NOMO-1 treated with DMSO at 0.1 percent for 48 hours (cell line): ENCODE measurements at regions not wholly inside any gene's neighbourhood (a gene's known extent, or its start where the extent isn't known, plus 50 kb on each side); places are given as distances from the start of the nearest gene placed in this dataset.
"Not testable (repeated sequence)": the region's sequence is repeated elsewhere in the genome, so short reads cannot be mapped to it uniquely, and the experiment has no call there.

Experiments
- DNase-seq: peaks from one replicate; lab custom pipeline; 2025; ENCODE audit not compliant: unreplicated experiment; lab: John Stamatoyannopoulos, UW

- peak; percentile 97 for DNase-seq
Observed at GRCh38 chr2:234571620-234572407, 74.9 kb upstream of the ARL4C start.

GRCh38 chr2:234570476-234570875, 73.6 kb upstream of the ARL4C start:
- DNase-seq = no peak

- DNase-seq = peak; percentile 25
Observed at GRCh38 chr2:234569776-234570430, 73.0 kb upstream of the ARL4C start.

GRCh38 chr2:234566622-234567021, 69.7 kb upstream of the ARL4C start:
- DNase-seq = no peak

- DNase-seq = no peak
Observed at GRCh38 chr2:234565842-234566619, 69.2 kb upstream of the ARL4C start.

- no peak for DNase-seq
Observed at GRCh38 chr2:234565201-234565600, 68.3 kb upstream of the ARL4C start.

- peak; percentile 48 for DNase-seq
Observed at GRCh38 chr2:234564699-234565098, 67.8 kb upstream of the ARL4C start.

- no peak for DNase-seq
Observed at GRCh38 chr2:234559609-234560008, 62.7 kb upstream of the ARL4C start.

- no peak for DNase-seq
Observed at GRCh38 chr2:234558642-234559041, 61.8 kb upstream of the ARL4C start.

GRCh38 chr2:234556848-234557573, 60.1 kb upstream of the ARL4C start:
- no peak for DNase-seq

- no peak for DNase-seq
Observed at GRCh38 chr2:234555616-234556249, 58.9 kb upstream of the ARL4C start.

GRCh38 chr2:234555161-234555560, 58.3 kb upstream of the ARL4C start:
- DNase-seq = no peak

GRCh38 chr2:234553223-234553622, 56.3 kb upstream of the ARL4C start:
- DNase-seq = not testable (repeated sequence)

GRCh38 chr2:234550511-234551107, 53.7 kb upstream of the ARL4C start:
- peak; percentile 78 for DNase-seq

GRCh38 chr2:234550056-234550455, 53.2 kb upstream of the ARL4C start:
- DNase-seq = no peak

GRCh38 chr2:234548695-234549420, 52.0 kb upstream of the ARL4C start:
- no peak for DNase-seq

- DNase-seq = no peak
Observed at GRCh38 chr2:234546770-234547169, 49.9 kb upstream of the ARL4C start.
